Limb (tissue), 2 donors: ENCODE measurements at regions not wholly inside any gene's neighbourhood (a gene's known extent, or its start where the extent isn't known, plus 50 kb on each side); places are given as distances from the start of the nearest gene placed in this dataset.
"Not testable (repeated sequence)": the region's sequence is repeated elsewhere in the genome, so short reads cannot be mapped to it uniquely, and the experiment has no call there.

Source experiments
- DNase-seq, 2 donors: peaks; one replicate each; pipeline ENCODE4 v3.0.0-alpha.2; 2016; ENCODE audit errors: extremely low spot score in 2 of 2

- no peak for DNase-seq
Measured at GRCh38 chr12:83629931-83630330, 943.2 kb downstream of the TMTC2 start.

GRCh38 chr12:83622205-83622604 is 935.5 kb downstream of the TMTC2 start:
- DNase-seq, result no peak

GRCh38 chr12:83619973-83620372 is 933.3 kb downstream of the TMTC2 start:
- DNase-seq, result no peak

GRCh38 chr12:83615152-83615551 is 928.4 kb downstream of the TMTC2 start:
- DNase-seq, result no peak

- DNase-seq, result no peak
Measured at GRCh38 chr12:83613586-83614110, 926.9 kb downstream of the TMTC2 start.

- DNase-seq, result no peak
Measured at GRCh38 chr12:83603106-83603505, 916.4 kb downstream of the TMTC2 start.

- DNase-seq, result no peak
Measured at GRCh38 chr12:83575326-83575725, 888.6 kb downstream of the TMTC2 start.

- DNase-seq, result no peak
Measured at GRCh38 chr12:83574142-83574541, 887.4 kb downstream of the TMTC2 start.

GRCh38 chr12:83573671-83574070 is 887.0 kb downstream of the TMTC2 start:
- no peak for DNase-seq

GRCh38 chr12:83559650-83560049 is 872.9 kb downstream of the TMTC2 start:
- no peak for DNase-seq

GRCh38 chr12:83556040-83556439 is 869.3 kb downstream of the TMTC2 start:
- DNase-seq, result not testable (repeated sequence)

GRCh38 chr12:83541446-83541845 is 854.7 kb downstream of the TMTC2 start:
- no peak for DNase-seq

- no peak for DNase-seq
Measured at GRCh38 chr12:83538361-83538965, 851.8 kb downstream of the TMTC2 start.

GRCh38 chr12:83537428-83538053 is 850.8 kb downstream of the TMTC2 start:
- DNase-seq, result no peak

- no peak for DNase-seq
Measured at GRCh38 chr12:83536496-83536895, 849.8 kb downstream of the TMTC2 start.

- no peak for DNase-seq
Measured at GRCh38 chr12:83528571-83528970, 841.9 kb downstream of the TMTC2 start.

GRCh38 chr12:83527810-83528209 is 841.1 kb downstream of the TMTC2 start:
- DNase-seq, result no peak

GRCh38 chr12:83515306-83516026 is 828.8 kb downstream of the TMTC2 start:
- DNase-seq, result no peak

- DNase-seq, result no peak
Measured at GRCh38 chr12:83514372-83514771, 827.7 kb downstream of the TMTC2 start.

- no peak for DNase-seq
Measured at GRCh38 chr12:83506841-83507240, 820.1 kb downstream of the TMTC2 start.

GRCh38 chr12:83505586-83505985 is 818.9 kb downstream of the TMTC2 start:
- DNase-seq, result no peak

- not testable (repeated sequence) for DNase-seq
Measured at GRCh38 chr12:83499894-83500293, 813.2 kb downstream of the TMTC2 start.

GRCh38 chr12:83477696-83478095 is 791.0 kb downstream of the TMTC2 start:
- DNase-seq, result no peak
